ENCODE measurements at regions not wholly inside any gene's neighbourhood (a gene's known extent, or its start where the extent isn't known, plus 50 kb on each side); places are given as distances from the start of the nearest gene placed in this dataset.

DNA sequence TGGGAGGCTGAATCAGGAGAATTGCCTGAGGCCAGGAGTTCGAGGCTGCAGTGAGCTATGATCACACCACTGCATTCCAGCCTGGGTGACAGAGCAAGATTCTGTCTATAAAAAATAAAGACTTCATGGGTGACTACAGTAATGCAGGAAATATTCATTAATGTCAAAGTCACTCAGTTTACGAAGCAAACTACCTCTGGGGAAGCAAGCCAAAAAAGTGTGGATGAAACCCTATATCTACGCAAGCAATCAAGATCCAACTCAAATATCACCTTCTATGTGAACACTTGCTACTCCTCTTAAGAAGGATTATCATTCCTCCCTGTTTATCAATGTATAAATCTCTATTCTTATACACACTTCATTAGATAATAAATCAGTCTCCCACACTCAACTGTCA lies 434.8 kb downstream of the SETD4 start:
- H3K36me3 ChIP-seq (ENCODE audit: insufficient read depth, low read length): no peaks in the 10 kb centered on the region
- H2AFZ ChIP-seq (ENCODE audit: low read length): no peak overlapping the region
- no peaks in the 10 kb centered on the region for H3K9me2 ChIP-seq (replicated peaks; ENCODE audit: insufficient read depth, low read length)
- no peaks in the 10 kb centered on the region for H3K9me3 ChIP-seq (ENCODE audit: low read length)
- H3K4me2 ChIP-seq (ENCODE audit: low read depth, low read length, poor library complexity, severe bottlenecking): no peak overlapping the region
- no peaks in the 10 kb centered on the region for H4K20me1 ChIP-seq (ENCODE audit: insufficient read depth, low read depth, low read length)
- no peak overlapping the region for H3K27ac ChIP-seq (ENCODE audit: low read length)
- no peaks in the 10 kb centered on the region for H3K27me3 ChIP-seq (ENCODE audit: low read length)
- no peaks in the 10 kb centered on the region for H3K79me2 ChIP-seq (ENCODE audit: low read length)
- DNase-seq: no peak
- no peak overlapping the region for H3K9ac ChIP-seq (ENCODE audit: low read length)
- no peak overlapping the region for H3K4me3 ChIP-seq (ENCODE audit: low read length)
- no peaks in the 10 kb centered on the region for H3K4me1 ChIP-seq (ENCODE audit: low read length)

- Histone ChIP-seq H3K36me3 (ENCODE audit: insufficient read depth, low read length) (no peaks in the 10 kb centered on the region), H3K27me3 (ENCODE audit: low read length) (no peaks in the 10 kb centered on the region), H4K20me1 (ENCODE audit: insufficient read depth, low read depth, low read length) (no peaks in the 10 kb centered on the region), H3K9me2 (replicated peaks; ENCODE audit: insufficient read depth, low read length) (no peaks in the 10 kb centered on the region), H2AFZ (ENCODE audit: low read length) (no peak overlapping the region), H3K27ac (ENCODE audit: low read length) (no peak overlapping the region), H3K79me2 (ENCODE audit: low read length) (no peaks in the 10 kb centered on the region), H3K9ac (ENCODE audit: low read length) (no peak overlapping the region), H3K9me3 (ENCODE audit: low read length) (no peaks in the 10 kb centered on the region), H3K4me1 (ENCODE audit: low read length) (no peaks in the 10 kb centered on the region), H3K4me2 (ENCODE audit: low read depth, low read length, poor library complexity, severe bottlenecking) (no peak overlapping the region), H3K4me3 (ENCODE audit: low read length) (no peak overlapping the region)
- DNase-seq: no peak
Measured at GRCh38 chr21:35624901-35625300, 435.4 kb downstream of the SETD4 start.

DNA sequence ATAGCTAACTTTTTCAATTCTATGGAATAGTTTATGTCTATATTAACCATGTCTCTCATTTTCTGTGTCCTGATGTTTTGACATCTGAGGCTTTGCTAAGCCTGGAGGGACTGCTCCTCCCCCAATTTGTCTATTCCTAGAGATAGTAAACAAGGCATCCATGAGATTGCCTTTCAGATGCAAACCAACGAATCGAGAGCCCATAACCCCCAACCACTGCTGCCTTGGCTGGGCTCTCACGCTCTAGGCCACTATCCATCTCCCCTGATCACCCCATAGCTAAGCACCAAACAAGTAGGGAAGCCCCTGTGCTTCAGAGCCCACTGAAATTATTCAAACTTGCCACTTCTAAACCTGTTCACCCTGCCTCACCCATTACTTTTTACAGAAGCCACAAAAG lies 437.7 kb downstream of the SETD4 start:
- Histone ChIP-seq H3K36me3 (ENCODE audit: insufficient read depth, low read length) (no peaks in the 10 kb centered on the region), H3K27me3 (ENCODE audit: low read length) (no peaks in the 10 kb centered on the region), H3K9ac (ENCODE audit: low read length) (no peak overlapping the region), H3K27ac (ENCODE audit: low read length) (no peak overlapping the region), H4K20me1 (ENCODE audit: insufficient read depth, low read depth, low read length) (no peaks in the 10 kb centered on the region), H3K4me2 (ENCODE audit: low read depth, low read length, poor library complexity, severe bottlenecking) (no peak overlapping the region), H3K4me1 (ENCODE audit: low read length) (no peaks in the 10 kb centered on the region), H3K4me3 (ENCODE audit: low read length) (no peak overlapping the region), H3K9me3 (ENCODE audit: low read length) (no peaks in the 10 kb centered on the region), H2AFZ (ENCODE audit: low read length) (no peak overlapping the region), H3K9me2 (replicated peaks; ENCODE audit: insufficient read depth, low read length) (no peaks in the 10 kb centered on the region), H3K79me2 (ENCODE audit: low read length) (no peaks in the 10 kb centered on the region)
- no peak for DNase-seq

DNA sequence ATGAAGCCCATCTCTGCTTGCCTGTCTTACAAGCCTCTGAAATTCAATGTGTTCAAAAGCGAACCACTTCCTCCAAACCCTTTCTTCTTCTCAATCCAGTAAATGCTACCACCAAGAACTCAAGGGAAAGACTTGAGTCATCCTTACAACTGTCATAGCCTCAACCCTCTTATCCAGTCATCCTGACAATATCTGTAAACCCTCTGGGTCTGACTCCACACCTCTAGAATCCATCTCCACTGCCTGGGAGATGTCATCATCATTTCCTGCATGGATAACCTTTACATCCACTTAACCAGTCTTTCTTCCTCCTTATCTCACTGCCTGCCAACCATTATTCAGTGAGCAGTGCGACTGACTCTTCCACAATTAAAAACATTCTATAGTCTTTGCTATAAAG lies 441.1 kb downstream of the SETD4 start:
- Histone ChIP-seq H3K79me2 (ENCODE audit: low read length) (no peaks in the 10 kb centered on the region), H3K4me3 (ENCODE audit: low read length) (no peak overlapping the region), H3K9me3 (ENCODE audit: low read length) (no peaks in the 10 kb centered on the region), H4K20me1 (ENCODE audit: insufficient read depth, low read depth, low read length) (no peaks in the 10 kb centered on the region), H3K36me3 (ENCODE audit: insufficient read depth, low read length) (no peaks in the 10 kb centered on the region), H2AFZ (ENCODE audit: low read length) (no peak overlapping the region), H3K27ac (ENCODE audit: low read length) (no peak overlapping the region), H3K9ac (ENCODE audit: low read length) (no peak overlapping the region), H3K27me3 (ENCODE audit: low read length) (no peaks in the 10 kb centered on the region), H3K9me2 (replicated peaks; ENCODE audit: insufficient read depth, low read length) (no peaks in the 10 kb centered on the region), H3K4me1 (ENCODE audit: low read length) (no peaks in the 10 kb centered on the region), H3K4me2 (ENCODE audit: low read depth, low read length, poor library complexity, severe bottlenecking) (no peak overlapping the region)
- DNase-seq: no peak

GRCh38 chr21:35617491-35617890 lies 442.8 kb downstream of the SETD4 start:
- H3K27ac ChIP-seq (ENCODE audit: low read length): no peak overlapping the region
- no peaks in the 10 kb centered on the region for H3K27me3 ChIP-seq (ENCODE audit: low read length)
- H3K9me2 ChIP-seq (replicated peaks; ENCODE audit: insufficient read depth, low read length): no peaks in the 10 kb centered on the region
- no peak overlapping the region for H3K9ac ChIP-seq (ENCODE audit: low read length)
- no peaks in the 10 kb centered on the region for H3K36me3 ChIP-seq (ENCODE audit: insufficient read depth, low read length)
- no peak overlapping the region for H2AFZ ChIP-seq (ENCODE audit: low read length)
- no peak overlapping the region for H3K4me2 ChIP-seq (ENCODE audit: low read depth, low read length, poor library complexity, severe bottlenecking)
- H3K4me3 ChIP-seq (ENCODE audit: low read length): no peak overlapping the region
- no peaks in the 10 kb centered on the region for H3K79me2 ChIP-seq (ENCODE audit: low read length)
- no peaks in the 10 kb centered on the region for H3K9me3 ChIP-seq (ENCODE audit: low read length)
- no peak for DNase-seq
- no peaks in the 10 kb centered on the region for H4K20me1 ChIP-seq (ENCODE audit: insufficient read depth, low read depth, low read length)
- no peaks in the 10 kb centered on the region for H3K4me1 ChIP-seq (ENCODE audit: low read length)

- Histone ChIP-seq H2AFZ (ENCODE audit: low read length) (no peak overlapping the region), H3K9ac (ENCODE audit: low read length) (no peak overlapping the region), H3K4me2 (ENCODE audit: low read depth, low read length, poor library complexity, severe bottlenecking) (no peak overlapping the region), H3K9me3 (ENCODE audit: low read length) (no peaks in the 10 kb centered on the region), H3K27me3 (ENCODE audit: low read length) (no peaks in the 10 kb centered on the region), H4K20me1 (ENCODE audit: insufficient read depth, low read depth, low read length) (no peaks in the 10 kb centered on the region), H3K4me1 (ENCODE audit: low read length) (no peaks in the 10 kb centered on the region), H3K36me3 (ENCODE audit: insufficient read depth, low read length) (no peaks in the 10 kb centered on the region), H3K27ac (ENCODE audit: low read length) (no peak overlapping the region), H3K79me2 (ENCODE audit: low read length) (no peaks in the 10 kb centered on the region), H3K9me2 (replicated peaks; ENCODE audit: insufficient read depth, low read length) (no peaks in the 10 kb centered on the region), H3K4me3 (ENCODE audit: low read length) (no peak overlapping the region)
- peak; percentile 65 for DNase-seq
Measured at GRCh38 chr21:35616090-35616489, 444.2 kb downstream of the SETD4 start.

DNA sequence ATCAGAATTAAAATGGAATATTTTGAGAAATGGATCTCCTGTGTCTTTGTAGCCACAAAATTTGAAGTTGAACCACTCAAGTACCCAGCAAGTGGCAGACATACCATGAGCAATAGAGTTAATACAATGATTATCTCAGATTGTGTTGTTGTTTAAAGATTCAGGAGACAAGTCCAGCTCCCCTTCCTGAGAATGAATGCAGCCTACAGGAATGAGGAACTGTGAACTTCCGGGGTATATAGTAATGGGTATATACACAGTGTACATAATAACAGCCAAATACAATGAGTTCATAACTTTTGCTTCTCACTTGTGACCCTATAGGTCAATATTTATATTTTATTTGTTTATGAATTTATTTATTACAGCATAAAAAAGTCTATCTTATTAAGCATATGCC lies 445.0 kb downstream of the SETD4 start:
- Histone ChIP-seq H4K20me1 (ENCODE audit: insufficient read depth, low read depth, low read length) (no peaks in the 10 kb centered on the region), H3K9me2 (replicated peaks; ENCODE audit: insufficient read depth, low read length) (no peaks in the 10 kb centered on the region), H3K36me3 (ENCODE audit: insufficient read depth, low read length) (no peaks in the 10 kb centered on the region), H3K4me1 (ENCODE audit: low read length) (no peaks in the 10 kb centered on the region), H3K27ac (ENCODE audit: low read length) (no peak overlapping the region), H3K4me3 (ENCODE audit: low read length) (no peak overlapping the region), H3K9ac (ENCODE audit: low read length) (no peak overlapping the region), H2AFZ (ENCODE audit: low read length) (no peak overlapping the region), H3K79me2 (ENCODE audit: low read length) (no peaks in the 10 kb centered on the region), H3K27me3 (ENCODE audit: low read length) (no peaks in the 10 kb centered on the region), H3K4me2 (ENCODE audit: low read depth, low read length, poor library complexity, severe bottlenecking) (no peak overlapping the region), H3K9me3 (ENCODE audit: low read length) (no peaks in the 10 kb centered on the region)
- DNase-seq: no peak

DNA sequence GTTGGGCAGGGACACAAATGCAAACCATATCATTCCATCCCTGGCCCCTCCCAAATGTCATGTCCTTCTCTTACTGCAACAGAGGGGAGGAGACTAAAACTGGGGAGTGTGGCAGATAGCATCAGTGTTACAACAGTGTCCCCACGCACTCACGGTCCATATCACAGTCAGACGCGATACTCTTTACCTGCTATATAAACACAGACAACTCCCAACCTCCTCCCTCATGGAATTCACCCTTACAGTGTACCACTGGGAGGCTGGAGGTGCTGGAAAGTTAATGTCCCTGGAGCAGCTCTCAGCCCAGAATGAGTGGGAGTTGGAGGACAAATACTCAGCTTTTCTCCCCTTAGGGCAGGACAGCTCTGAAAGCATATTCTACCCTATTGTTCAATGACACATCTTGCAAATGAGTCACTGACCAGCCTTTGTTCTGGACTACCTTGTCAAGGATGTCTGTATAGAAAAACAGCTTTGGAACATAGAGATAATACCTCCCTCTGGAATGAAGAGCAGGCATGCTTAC lies 445.9 kb downstream of the SETD4 start:
- H3K9ac ChIP-seq (ENCODE audit: low read length): no peak overlapping the region
- H3K27me3 ChIP-seq (ENCODE audit: low read length): no peaks in the 10 kb centered on the region
- no peaks in the 10 kb centered on the region for H3K9me3 ChIP-seq (ENCODE audit: low read length)
- no peak overlapping the region for H2AFZ ChIP-seq (ENCODE audit: low read length)
- no peaks in the 10 kb centered on the region for H3K36me3 ChIP-seq (ENCODE audit: insufficient read depth, low read length)
- H3K9me2 ChIP-seq (replicated peaks; ENCODE audit: insufficient read depth, low read length): no peaks in the 10 kb centered on the region
- H3K4me1 ChIP-seq (ENCODE audit: low read length): no peaks in the 10 kb centered on the region
- H3K4me3 ChIP-seq (ENCODE audit: low read length): no peak overlapping the region
- no peaks in the 10 kb centered on the region for H3K79me2 ChIP-seq (ENCODE audit: low read length)
- H3K4me2 ChIP-seq (ENCODE audit: low read depth, low read length, poor library complexity, severe bottlenecking): no peak overlapping the region
- no peak overlapping the region for H3K27ac ChIP-seq (ENCODE audit: low read length)
- no peak for DNase-seq
- no peaks in the 10 kb centered on the region for H4K20me1 ChIP-seq (ENCODE audit: insufficient read depth, low read depth, low read length)

DNA sequence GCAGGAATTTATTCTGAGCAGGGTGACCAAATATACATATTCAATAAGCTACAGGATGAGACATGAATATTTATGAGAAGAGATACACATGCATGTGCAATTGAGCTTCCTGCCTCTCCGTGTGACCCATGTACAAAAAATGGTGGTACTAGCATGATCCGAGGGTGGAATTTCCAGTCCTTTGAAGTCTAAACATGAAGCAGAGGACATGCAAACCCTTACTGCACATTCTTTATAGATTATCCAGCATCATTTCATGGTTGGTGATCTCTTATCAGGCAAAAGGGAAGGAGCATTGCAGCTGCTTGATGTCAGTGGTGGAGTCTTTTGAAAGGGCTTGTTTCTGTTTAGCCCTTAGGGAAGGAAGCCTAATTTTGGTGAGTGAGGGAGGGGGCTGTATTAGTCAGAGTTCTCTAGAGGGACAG lies 448.6 kb downstream of the SETD4 start:
- Histone ChIP-seq H3K36me3 (ENCODE audit: insufficient read depth, low read length) (no peaks in the 10 kb centered on the region), H3K79me2 (ENCODE audit: low read length) (no peaks in the 10 kb centered on the region), H2AFZ (ENCODE audit: low read length) (no peak overlapping the region), H4K20me1 (ENCODE audit: insufficient read depth, low read depth, low read length) (no peaks in the 10 kb centered on the region), H3K9ac (ENCODE audit: low read length) (no peak overlapping the region), H3K9me3 (ENCODE audit: low read length) (no peaks in the 10 kb centered on the region), H3K4me3 (ENCODE audit: low read length) (no peak overlapping the region), H3K4me1 (ENCODE audit: low read length) (no peaks in the 10 kb centered on the region), H3K27ac (ENCODE audit: low read length) (no peak overlapping the region), H3K9me2 (replicated peaks; ENCODE audit: insufficient read depth, low read length) (no peaks in the 10 kb centered on the region), H3K27me3 (ENCODE audit: low read length) (no peaks in the 10 kb centered on the region), H3K4me2 (ENCODE audit: low read depth, low read length, poor library complexity, severe bottlenecking) (no peak overlapping the region)
- DNase-seq: no peak
